Stomach smooth muscle (tissue), 2 donors: ENCODE measurements at regions not wholly inside any gene's neighbourhood (a gene's known extent, or its start where the extent isn't known, plus 50 kb on each side); places are given as distances from the start of the nearest gene placed in this dataset.
A peak's percentile ranks its signal among the peaks of the same experiment; 100 is the strongest.

ENCODE experiments used
- H3K27ac ChIP-seq: one replicate; pipeline ENCODE4 v1.7.0; 2013; ENCODE audit warnings: mild to moderate bottlenecking, low read length, inconsistent platforms
- H3K27me3 ChIP-seq, 2 donors: one replicate each; pipeline ENCODE4 v1.7.0; 2013; ENCODE audit warnings: low read length in 2 of 2; ENCODE audit not compliant: insufficient read depth in 2 of 2, control insufficient read depth in 1 of 2
- H3K36me3 ChIP-seq, 2 donors: one replicate each; pipeline ENCODE4 v1.7.0; 2013; ENCODE audit warnings: low read length in 2 of 2; ENCODE audit not compliant: control insufficient read depth in 2 of 2, insufficient read depth in 2 of 2
- H3K4me1 ChIP-seq: one replicate; pipeline ENCODE4 v1.7.0; 2013; ENCODE audit warnings: low read length; ENCODE audit not compliant: control insufficient read depth, insufficient read depth
- H3K4me3 ChIP-seq, 2 donors: one replicate each; pipeline ENCODE4 v1.7.0; 2013; ENCODE audit warnings: low read length in 2 of 2
- H3K9ac ChIP-seq, 2 donors: one replicate each; pipeline ENCODE4 v1.7.0; 2013; ENCODE audit warnings: low read length in 2 of 2, mild to moderate bottlenecking in 1 of 2
- H3K9me3 ChIP-seq, 2 donors: one replicate each; pipeline ENCODE4 v1.7.0; 2013; ENCODE audit warnings: low read length in 2 of 2; ENCODE audit not compliant: control insufficient read depth in 2 of 2
- donor health status: healthy.
- donor health status: Pancreatic carcinoma.

DNA sequence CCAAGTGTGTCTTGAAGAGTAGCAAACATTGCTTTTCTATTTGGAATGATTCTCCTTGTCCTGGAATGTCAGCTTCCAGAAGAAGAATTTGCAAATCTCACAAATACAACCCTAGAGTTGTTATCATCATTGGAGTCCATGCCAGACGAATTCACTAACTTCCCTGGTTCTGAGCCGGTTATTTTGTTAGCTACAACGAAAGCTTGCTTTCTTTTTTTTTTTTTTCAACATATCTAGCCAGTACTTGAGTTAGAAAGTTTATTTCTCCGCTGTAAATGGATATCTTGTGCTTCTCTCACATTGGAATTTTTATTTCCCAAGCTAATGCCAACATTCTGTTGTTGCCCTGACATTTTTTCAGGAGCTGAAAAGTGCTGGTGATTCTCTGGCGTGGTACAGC, 138.1 kb upstream of the POM121L12 start:
- H3K27ac ChIP-seq, result peak overlapping the region; percentile 6
- no peaks in the 10 kb centered on the region for H3K27me3 ChIP-seq
- H3K4me1 ChIP-seq, result no peaks in the 10 kb centered on the region
- H3K4me3 ChIP-seq, result peak overlapping the region in 1 of 2 donors; percentile 40
- no peaks in the 10 kb centered on the region for H3K36me3 ChIP-seq
- no peaks in the 10 kb centered on the region for H3K9me3 ChIP-seq
- no peak overlapping the region for H3K9ac ChIP-seq

GRCh38 chr7:52877240-52877639, 158.2 kb upstream of the POM121L12 start:
- no peaks in the 10 kb centered on the region for H3K4me1 ChIP-seq
- H3K4me3 ChIP-seq, result no peak overlapping the region
- H3K27ac ChIP-seq, result no peak overlapping the region
- H3K36me3 ChIP-seq, result no peaks in the 10 kb centered on the region
- no peak overlapping the region for H3K9ac ChIP-seq
- H3K9me3 ChIP-seq, result no peaks in the 10 kb centered on the region
- H3K27me3 ChIP-seq, result no peaks in the 10 kb centered on the region

DNA sequence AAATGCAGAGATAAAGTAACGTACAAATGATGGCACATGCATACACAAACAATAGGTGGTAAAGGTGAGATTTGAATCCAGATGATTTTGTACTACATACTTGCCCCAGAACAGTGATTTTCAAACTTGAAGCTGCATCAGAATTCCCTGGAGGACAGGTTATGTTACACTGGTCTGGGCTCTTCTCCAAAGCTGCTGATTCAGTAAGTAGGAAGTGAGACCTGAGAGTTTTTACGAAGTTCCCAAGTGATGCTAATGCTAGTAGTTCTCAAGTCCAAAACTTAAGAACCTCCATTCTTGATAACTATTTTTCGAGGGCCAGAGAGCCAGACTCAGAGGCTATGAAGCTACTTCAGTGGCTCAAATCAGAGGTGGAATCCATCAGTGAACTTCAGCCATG, 159.0 kb upstream of the POM121L12 start:
- no peaks in the 10 kb centered on the region for H3K9me3 ChIP-seq
- H3K36me3 ChIP-seq, result no peaks in the 10 kb centered on the region
- H3K27me3 ChIP-seq, result no peaks in the 10 kb centered on the region
- H3K4me3 ChIP-seq, result no peak overlapping the region
- no peaks in the 10 kb centered on the region for H3K4me1 ChIP-seq
- H3K9ac ChIP-seq, result no peak overlapping the region
- no peak overlapping the region for H3K27ac ChIP-seq

DNA sequence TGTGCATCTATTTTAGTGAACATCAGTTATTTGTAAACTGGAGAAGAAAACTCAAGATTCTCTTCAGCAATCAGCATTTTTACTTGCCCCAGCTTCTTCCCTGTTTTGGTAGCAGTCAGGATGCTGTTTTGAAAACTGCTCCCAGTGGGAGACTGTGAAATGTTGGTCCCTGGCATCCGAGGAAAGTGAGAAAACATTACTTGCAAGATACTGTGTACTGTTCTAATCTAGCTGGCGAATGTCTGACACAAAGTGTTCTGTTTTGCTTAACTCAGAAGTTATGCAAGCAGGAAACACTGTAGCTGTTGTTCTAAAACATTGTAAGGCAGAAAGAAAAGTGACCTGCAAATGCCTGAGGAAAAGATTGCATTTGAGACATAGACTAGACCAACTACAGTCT, 171.8 kb upstream of the POM121L12 start:
- Histone ChIP-seq H3K9me3 (peaks cover 0 to 10% of the 10 kb centered on the region in 2 donors), H3K27ac (no peak overlapping the region), H3K27me3 (no peaks in the 10 kb centered on the region), H3K4me1 (no peaks in the 10 kb centered on the region), H3K4me3 (no peak overlapping the region), H3K36me3 (no peaks in the 10 kb centered on the region), H3K9ac (no peak overlapping the region)

DNA sequence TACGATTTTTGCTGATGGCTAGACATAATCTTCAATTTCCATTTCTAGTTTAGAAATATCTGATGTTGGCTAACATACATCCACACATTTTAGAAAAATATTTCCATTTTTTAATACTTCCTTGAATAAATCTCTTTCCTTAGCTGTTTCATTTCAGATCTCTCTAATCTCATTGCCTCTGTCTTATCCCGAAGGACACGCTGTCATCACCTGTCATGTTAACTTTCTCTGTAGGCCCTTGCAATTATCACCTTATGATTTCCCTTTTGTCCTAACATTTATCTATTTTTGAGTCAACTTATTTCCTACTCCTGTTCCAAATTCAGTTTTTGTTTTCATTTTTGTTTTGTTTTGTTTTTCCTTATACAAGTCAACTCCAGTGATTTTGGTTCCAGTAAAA, 173.1 kb upstream of the POM121L12 start:
- no peaks in the 10 kb centered on the region for H3K4me1 ChIP-seq
- H3K36me3 ChIP-seq, result no peaks in the 10 kb centered on the region
- H3K4me3 ChIP-seq, result no peak overlapping the region
- peaks cover 0 to 10% of the 10 kb centered on the region in 2 donors for H3K9me3 ChIP-seq
- no peak overlapping the region for H3K27ac ChIP-seq
- H3K27me3 ChIP-seq, result no peaks in the 10 kb centered on the region
- H3K9ac ChIP-seq, result no peak overlapping the region

GRCh38 chr7:52857367-52857766, 178.1 kb upstream of the POM121L12 start:
- Histone ChIP-seq H3K9ac (no peak overlapping the region), H3K27ac (no peak overlapping the region), H3K9me3 (no peaks in the 10 kb centered on the region), H3K36me3 (no peaks in the 10 kb centered on the region), H3K4me3 (no peak overlapping the region), H3K4me1 (no peaks in the 10 kb centered on the region), H3K27me3 (no peaks in the 10 kb centered on the region)

- H3K9me3 ChIP-seq, result no peaks in the 10 kb centered on the region
- H3K27ac ChIP-seq, result no peak overlapping the region
- no peaks in the 10 kb centered on the region for H3K4me1 ChIP-seq
- H3K9ac ChIP-seq, result no peak overlapping the region
- no peaks in the 10 kb centered on the region for H3K36me3 ChIP-seq
- no peak overlapping the region for H3K4me3 ChIP-seq
- no peaks in the 10 kb centered on the region for H3K27me3 ChIP-seq
Measured at GRCh38 chr7:52854681-52855080, 180.8 kb upstream of the POM121L12 start.

DNA sequence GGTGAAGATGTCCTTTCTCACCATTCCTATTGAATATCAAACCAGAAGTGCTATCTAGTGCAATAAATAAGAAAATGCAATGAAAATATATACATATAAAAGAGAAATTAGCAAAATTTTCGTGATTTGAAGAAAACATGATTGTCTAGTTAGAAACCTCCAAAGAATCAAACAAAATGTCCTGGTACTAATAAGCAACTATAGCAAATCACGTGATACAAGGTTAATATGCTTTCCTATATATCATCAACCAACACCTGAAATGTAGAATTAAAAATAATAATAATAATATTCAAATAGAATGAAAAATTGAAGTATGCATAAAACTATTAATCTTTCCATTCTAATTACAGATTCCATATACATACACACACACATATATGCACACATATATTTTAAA, 183.9 kb upstream of the POM121L12 start:
- peaks cover 0 to 4% of the 10 kb centered on the region in 2 donors for H3K9me3 ChIP-seq
- H3K4me1 ChIP-seq, result no peaks in the 10 kb centered on the region
- H3K27ac ChIP-seq, result no peak overlapping the region
- no peaks in the 10 kb centered on the region for H3K27me3 ChIP-seq
- no peaks in the 10 kb centered on the region for H3K36me3 ChIP-seq
- H3K9ac ChIP-seq, result no peak overlapping the region
- no peak overlapping the region for H3K4me3 ChIP-seq

GRCh38 chr7:52843436-52843835, 192.0 kb upstream of the POM121L12 start:
- Histone ChIP-seq H3K9me3 (peaks cover 0 to 4% of the 10 kb centered on the region in 2 donors), H3K27ac (no peak overlapping the region), H3K36me3 (no peaks in the 10 kb centered on the region), H3K9ac (no peak overlapping the region), H3K27me3 (no peaks in the 10 kb centered on the region), H3K4me1 (no peaks in the 10 kb centered on the region), H3K4me3 (no peak overlapping the region)

DNA sequence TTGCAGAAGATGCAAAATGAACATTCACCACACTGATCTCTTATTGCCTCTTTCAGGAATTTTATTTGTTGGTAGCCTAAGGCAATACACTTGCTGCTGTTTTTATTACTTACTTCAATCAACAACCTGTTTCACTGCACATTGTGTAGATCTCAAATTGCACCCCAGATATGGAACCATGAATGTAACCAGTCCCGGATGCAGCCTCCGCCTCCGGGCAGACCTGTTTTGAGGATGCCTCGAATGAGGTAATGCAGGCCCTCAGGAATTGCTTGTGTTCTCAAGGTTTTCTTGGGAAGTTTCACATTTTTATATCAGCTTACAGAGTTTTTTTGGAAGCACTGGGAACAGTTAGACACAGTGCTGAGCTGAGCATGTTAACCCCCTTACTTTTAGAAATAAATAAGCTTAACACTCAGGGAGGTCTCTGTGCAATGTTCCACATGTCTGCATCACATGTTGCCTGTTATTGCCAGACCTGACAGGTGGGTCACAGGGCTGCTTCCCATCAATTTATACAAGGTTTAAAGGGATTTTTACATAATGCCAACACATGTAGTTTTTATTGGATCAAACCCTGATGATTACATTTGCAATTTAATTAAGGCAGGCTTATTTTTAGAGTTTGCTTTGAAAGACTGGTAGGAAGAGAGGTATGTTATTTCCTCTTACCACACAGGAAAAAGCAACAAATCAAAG, 193.1 kb upstream of the POM121L12 start:
- Histone ChIP-seq H3K4me3 (no peak overlapping the region), H3K27ac (no peak overlapping the region), H3K9me3 (no peaks in the 10 kb centered on the region), H3K36me3 (no peaks in the 10 kb centered on the region), H3K4me1 (no peaks in the 10 kb centered on the region), H3K27me3 (no peaks in the 10 kb centered on the region), H3K9ac (no peak overlapping the region)

DNA sequence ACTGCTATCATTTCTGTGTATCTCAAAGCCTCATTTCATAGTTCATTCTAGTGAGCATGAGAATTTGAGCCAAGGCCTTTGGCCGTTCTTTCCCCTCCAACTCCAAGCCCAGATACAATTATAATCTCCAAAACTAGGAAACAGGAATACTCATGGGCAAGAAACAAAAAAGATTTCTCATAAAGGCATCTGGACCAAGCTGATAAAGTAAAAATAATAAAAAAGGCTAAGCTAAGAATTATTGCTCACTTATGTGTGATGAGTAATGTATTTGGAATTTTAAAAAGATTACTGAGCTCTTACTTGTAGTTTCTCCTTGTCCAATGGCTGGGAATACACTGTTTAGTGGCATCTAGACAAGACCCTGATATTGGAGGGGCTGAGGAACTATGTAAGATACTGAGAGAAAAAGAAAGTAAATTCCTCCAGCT, 196.4 kb upstream of the POM121L12 start:
- Histone ChIP-seq H3K27me3 (no peaks in the 10 kb centered on the region), H3K4me3 (no peak overlapping the region), H3K27ac (no peak overlapping the region), H3K4me1 (no peaks in the 10 kb centered on the region), H3K9me3 (no peaks in the 10 kb centered on the region), H3K9ac (no peak overlapping the region), H3K36me3 (no peaks in the 10 kb centered on the region)
